ENCODE measurements at regions not wholly inside any gene's neighbourhood (a gene's known extent, or its start where the extent isn't known, plus 50 kb on each side); places are given as distances from the start of the nearest gene placed in this dataset.

DNA sequence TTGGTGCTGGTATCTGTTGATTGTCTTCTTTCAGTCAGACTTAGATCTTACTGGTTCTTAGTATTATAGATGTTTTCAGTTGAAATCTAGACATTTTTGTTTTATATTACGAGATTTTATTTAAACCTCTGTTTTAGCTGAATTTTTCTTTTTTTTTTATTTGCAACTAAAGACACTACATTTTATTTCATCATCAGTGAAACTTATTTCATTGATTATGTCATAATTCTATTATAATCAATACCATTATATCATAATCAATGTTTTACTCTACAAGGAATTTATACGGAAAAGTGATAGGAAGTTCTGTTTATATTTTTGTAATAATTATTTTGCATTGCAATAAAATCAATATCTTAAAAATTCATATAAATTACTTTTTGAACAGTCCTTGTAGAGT lies 477.4 kb upstream of the MDFIC2 start:
- no peak overlapping the region for H3K4me3 Mint-ChIP-seq (ENCODE audit: unreplicated experiment)
- H3K9me3 Mint-ChIP-seq (ENCODE audit: unreplicated experiment), result no peaks in the 10 kb centered on the region
- BruUV-seq (replicated peaks), result no TSS peak
- TF ChIP-seq, protein P1, sequence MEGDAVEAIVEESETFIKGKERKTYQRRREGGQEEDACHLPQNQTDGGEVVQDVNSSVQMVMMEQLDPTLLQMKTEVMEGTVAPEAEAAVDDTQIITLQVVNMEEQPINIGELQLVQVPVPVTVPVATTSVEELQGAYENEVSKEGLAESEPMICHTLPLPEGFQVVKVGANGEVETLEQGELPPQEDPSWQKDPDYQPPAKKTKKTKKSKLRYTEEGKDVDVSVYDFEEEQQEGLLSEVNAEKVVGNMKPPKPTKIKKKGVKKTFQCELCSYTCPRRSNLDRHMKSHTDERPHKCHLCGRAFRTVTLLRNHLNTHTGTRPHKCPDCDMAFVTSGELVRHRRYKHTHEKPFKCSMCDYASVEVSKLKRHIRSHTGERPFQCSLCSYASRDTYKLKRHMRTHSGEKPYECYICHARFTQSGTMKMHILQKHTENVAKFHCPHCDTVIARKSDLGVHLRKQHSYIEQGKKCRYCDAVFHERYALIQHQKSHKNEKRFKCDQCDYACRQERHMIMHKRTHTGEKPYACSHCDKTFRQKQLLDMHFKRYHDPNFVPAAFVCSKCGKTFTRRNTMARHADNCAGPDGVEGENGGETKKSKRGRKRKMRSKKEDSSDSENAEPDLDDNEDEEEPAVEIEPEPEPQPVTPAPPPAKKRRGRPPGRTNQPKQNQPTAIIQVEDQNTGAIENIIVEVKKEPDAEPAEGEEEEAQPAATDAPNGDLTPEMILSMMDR (IDR thresholded peaks at IDR 0.05; ENCODE audit: unreplicated experiment), result no peak
- H3K27me3 Mint-ChIP-seq (ENCODE audit: insufficient read depth, unreplicated experiment), result peaks cover 62% of the 10 kb centered on the region
- H3K27ac Mint-ChIP-seq (ENCODE audit: low read depth, unreplicated experiment), result no peak overlapping the region
- no peaks in the 10 kb centered on the region for H3K4me1 Mint-ChIP-seq (ENCODE audit: insufficient read depth, unreplicated experiment)
- CTCF ChIA-PET, result no interaction called here
- no peak for DNase-seq (ENCODE audit: unreplicated experiment)
- POLR2A ChIA-PET, result no interaction called here
- intact Hi-C loops (cut with micrococcal nuclease), result no loop called here
- H3K36me3 Mint-ChIP-seq (ENCODE audit: insufficient read depth, unreplicated experiment), result no peaks in the 10 kb centered on the region

DNA sequence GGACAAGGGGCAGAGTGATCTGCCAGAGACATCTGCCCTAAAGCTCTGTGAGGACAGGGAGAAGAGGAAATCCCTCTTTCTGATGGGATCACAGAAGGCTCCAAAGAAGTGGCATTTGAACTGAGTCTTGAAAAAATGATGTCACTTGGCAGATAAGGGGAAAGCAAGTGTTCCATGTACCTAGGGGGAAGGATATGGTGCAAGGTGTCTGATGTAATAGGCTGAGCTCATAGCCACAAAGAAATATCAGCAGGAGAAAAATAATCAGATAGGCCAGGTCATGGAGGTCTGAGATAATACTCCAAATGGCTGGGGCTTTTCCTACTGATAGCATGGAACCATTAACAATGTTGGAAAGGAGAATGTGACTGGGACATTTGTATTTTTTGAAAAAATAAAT lies 468.4 kb upstream of the MDFIC2 start:
- DNase-seq (ENCODE audit: unreplicated experiment), result no peak
- no peaks in the 10 kb centered on the region for H3K36me3 Mint-ChIP-seq (ENCODE audit: insufficient read depth, unreplicated experiment)
- TF ChIP-seq, protein P1 (IDR thresholded peaks at IDR 0.05; ENCODE audit: unreplicated experiment), result no peak
- no TSS peak for BruUV-seq (replicated peaks)
- H3K4me3 Mint-ChIP-seq (ENCODE audit: unreplicated experiment), result no peak overlapping the region
- H3K27ac Mint-ChIP-seq (ENCODE audit: low read depth, unreplicated experiment), result no peak overlapping the region
- H3K4me1 Mint-ChIP-seq (ENCODE audit: insufficient read depth, unreplicated experiment), result no peaks in the 10 kb centered on the region
- intact Hi-C loops (cut with micrococcal nuclease), result no loop called here
- POLR2A ChIA-PET, result no interaction called here
- no peaks in the 10 kb centered on the region for H3K9me3 Mint-ChIP-seq (ENCODE audit: unreplicated experiment)
- H3K27me3 Mint-ChIP-seq (ENCODE audit: insufficient read depth, unreplicated experiment), result peaks cover 15% of the 10 kb centered on the region
- CTCF ChIA-PET, result no interaction called here

DNA sequence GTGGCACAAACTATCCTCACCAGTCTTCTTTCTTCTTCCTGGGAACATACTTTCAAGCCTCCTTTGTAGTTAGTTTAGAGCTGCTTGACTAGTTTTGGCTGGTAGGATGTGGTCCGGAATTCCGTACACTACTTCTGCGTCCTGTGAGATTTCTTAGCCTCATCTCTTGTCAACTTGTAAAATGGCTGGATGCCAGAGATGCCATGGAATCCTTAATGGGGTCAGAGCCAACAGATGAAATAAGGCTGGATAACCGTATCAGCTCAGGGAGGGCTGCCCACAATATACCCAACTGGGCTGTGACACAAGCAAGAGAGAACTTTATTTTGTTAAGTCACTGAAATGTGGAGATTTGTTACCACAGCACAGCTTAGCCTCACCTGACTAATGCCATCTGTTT lies 466.9 kb upstream of the MDFIC2 start:
- Mint-ChIP-seq H3K27ac (ENCODE audit: low read depth, unreplicated experiment) (no peak overlapping the region), H3K4me1 (ENCODE audit: insufficient read depth, unreplicated experiment) (no peaks in the 10 kb centered on the region), H3K9me3 (ENCODE audit: unreplicated experiment) (no peaks in the 10 kb centered on the region), H3K27me3 (ENCODE audit: insufficient read depth, unreplicated experiment) (peaks cover 29% of the 10 kb centered on the region), H3K4me3 (ENCODE audit: unreplicated experiment) (no peak overlapping the region), H3K36me3 (ENCODE audit: insufficient read depth, unreplicated experiment) (no peaks in the 10 kb centered on the region)
- TF ChIP-seq, protein P1 (IDR thresholded peaks at IDR 0.05; ENCODE audit: unreplicated experiment), result no peak
- no peak for DNase-seq (ENCODE audit: unreplicated experiment)
- BruUV-seq (replicated peaks), result no TSS peak
- POLR2A ChIA-PET, result no interaction called here
- intact Hi-C loops (cut with micrococcal nuclease), result no loop called here
- CTCF ChIA-PET, result no interaction called here

DNA sequence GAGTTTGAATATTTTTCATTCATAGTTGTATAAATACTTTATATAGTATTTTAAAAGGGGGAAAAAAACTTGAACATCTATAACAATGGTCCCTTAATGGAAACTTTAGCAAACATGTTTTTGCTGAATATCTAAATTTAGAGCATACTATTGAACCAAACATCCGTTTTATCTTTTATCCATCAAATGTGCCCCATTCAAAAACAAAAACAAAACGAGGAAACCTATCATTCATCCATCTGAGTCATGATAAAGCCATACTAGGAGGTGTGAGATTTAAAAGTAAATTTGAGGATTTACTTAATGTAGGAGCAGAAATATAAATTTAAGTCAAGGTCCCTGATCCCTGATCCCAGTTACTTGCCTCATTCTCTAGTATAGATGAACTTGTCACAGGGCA lies 463.6 kb upstream of the MDFIC2 start:
- no peaks in the 10 kb centered on the region for H3K4me1 Mint-ChIP-seq (ENCODE audit: insufficient read depth, unreplicated experiment)
- ChIA-PET CTCF (no interaction called here), POLR2A (no interaction called here)
- H3K27me3 Mint-ChIP-seq (ENCODE audit: insufficient read depth, unreplicated experiment), result peaks cover 44% of the 10 kb centered on the region
- no peak overlapping the region for H3K4me3 Mint-ChIP-seq (ENCODE audit: unreplicated experiment)
- H3K36me3 Mint-ChIP-seq (ENCODE audit: insufficient read depth, unreplicated experiment), result no peaks in the 10 kb centered on the region
- H3K27ac Mint-ChIP-seq (ENCODE audit: low read depth, unreplicated experiment), result no peak overlapping the region
- TF ChIP-seq, protein P1 (IDR thresholded peaks at IDR 0.05; ENCODE audit: unreplicated experiment), result no peak
- BruUV-seq (replicated peaks), result no TSS peak
- no peak for DNase-seq (ENCODE audit: unreplicated experiment)
- intact Hi-C loops (cut with micrococcal nuclease), result no loop called here
- H3K9me3 Mint-ChIP-seq (ENCODE audit: unreplicated experiment), result no peaks in the 10 kb centered on the region
